ENCODE measurements at regions not wholly inside any gene's neighbourhood (a gene's known extent, or its start where the extent isn't known, plus 50 kb on each side); places are given as distances from the start of the nearest gene placed in this dataset.

DNA sequence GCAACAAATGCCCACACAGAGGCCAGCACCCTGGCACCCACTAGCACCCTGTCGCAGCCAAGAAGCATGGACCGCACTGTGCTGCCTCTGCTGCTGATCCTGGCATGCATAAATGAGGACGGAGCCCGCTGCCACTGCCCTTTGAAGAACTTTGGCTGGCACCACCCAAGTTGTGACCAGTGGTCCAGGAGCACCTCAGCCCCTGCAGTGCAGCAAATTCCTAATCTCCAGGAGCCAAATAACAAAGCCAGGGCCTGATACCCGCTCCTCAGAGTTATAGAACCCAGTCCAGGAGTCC, 807.2 kb downstream of the GLUD2 start:
- no peak for DNase-seq (ENCODE audit: insufficient read length, low spot score, missing footprints)
- no peaks in the 10 kb centered on the region for H3K36me3 ChIP-seq (ENCODE audit: insufficient read depth, low read length)
- no peak overlapping the region for H3K4me2 ChIP-seq (ENCODE audit: insufficient read depth, low read length)
- H3K27me3 ChIP-seq (ENCODE audit: insufficient read depth, low read length): no peaks in the 10 kb centered on the region
- TF ChIP-seq, protein P1, sequence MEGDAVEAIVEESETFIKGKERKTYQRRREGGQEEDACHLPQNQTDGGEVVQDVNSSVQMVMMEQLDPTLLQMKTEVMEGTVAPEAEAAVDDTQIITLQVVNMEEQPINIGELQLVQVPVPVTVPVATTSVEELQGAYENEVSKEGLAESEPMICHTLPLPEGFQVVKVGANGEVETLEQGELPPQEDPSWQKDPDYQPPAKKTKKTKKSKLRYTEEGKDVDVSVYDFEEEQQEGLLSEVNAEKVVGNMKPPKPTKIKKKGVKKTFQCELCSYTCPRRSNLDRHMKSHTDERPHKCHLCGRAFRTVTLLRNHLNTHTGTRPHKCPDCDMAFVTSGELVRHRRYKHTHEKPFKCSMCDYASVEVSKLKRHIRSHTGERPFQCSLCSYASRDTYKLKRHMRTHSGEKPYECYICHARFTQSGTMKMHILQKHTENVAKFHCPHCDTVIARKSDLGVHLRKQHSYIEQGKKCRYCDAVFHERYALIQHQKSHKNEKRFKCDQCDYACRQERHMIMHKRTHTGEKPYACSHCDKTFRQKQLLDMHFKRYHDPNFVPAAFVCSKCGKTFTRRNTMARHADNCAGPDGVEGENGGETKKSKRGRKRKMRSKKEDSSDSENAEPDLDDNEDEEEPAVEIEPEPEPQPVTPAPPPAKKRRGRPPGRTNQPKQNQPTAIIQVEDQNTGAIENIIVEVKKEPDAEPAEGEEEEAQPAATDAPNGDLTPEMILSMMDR (IDR thresholded peaks at IDR 0.05; ENCODE audit: extremely low read depth, low read depth, low read length): no peak
- H3K79me2 ChIP-seq (ENCODE audit: insufficient read depth, low read length): no peaks in the 10 kb centered on the region
- H3K4me3 ChIP-seq (ENCODE audit: insufficient read depth, low read length): no peak overlapping the region
- no peaks in the 10 kb centered on the region for H3K9me3 ChIP-seq (ENCODE audit: low read depth, low read length)
- no peak overlapping the region for H3K27ac ChIP-seq (ENCODE audit: low read depth, low read length)
- no peaks in the 10 kb centered on the region for H3K4me1 ChIP-seq (ENCODE audit: insufficient read depth, low read length)
- no peak overlapping the region for H2AFZ ChIP-seq (ENCODE audit: low read length)
- no peaks in the 10 kb centered on the region for H4K20me1 ChIP-seq (ENCODE audit: insufficient read depth, low read length)

DNA sequence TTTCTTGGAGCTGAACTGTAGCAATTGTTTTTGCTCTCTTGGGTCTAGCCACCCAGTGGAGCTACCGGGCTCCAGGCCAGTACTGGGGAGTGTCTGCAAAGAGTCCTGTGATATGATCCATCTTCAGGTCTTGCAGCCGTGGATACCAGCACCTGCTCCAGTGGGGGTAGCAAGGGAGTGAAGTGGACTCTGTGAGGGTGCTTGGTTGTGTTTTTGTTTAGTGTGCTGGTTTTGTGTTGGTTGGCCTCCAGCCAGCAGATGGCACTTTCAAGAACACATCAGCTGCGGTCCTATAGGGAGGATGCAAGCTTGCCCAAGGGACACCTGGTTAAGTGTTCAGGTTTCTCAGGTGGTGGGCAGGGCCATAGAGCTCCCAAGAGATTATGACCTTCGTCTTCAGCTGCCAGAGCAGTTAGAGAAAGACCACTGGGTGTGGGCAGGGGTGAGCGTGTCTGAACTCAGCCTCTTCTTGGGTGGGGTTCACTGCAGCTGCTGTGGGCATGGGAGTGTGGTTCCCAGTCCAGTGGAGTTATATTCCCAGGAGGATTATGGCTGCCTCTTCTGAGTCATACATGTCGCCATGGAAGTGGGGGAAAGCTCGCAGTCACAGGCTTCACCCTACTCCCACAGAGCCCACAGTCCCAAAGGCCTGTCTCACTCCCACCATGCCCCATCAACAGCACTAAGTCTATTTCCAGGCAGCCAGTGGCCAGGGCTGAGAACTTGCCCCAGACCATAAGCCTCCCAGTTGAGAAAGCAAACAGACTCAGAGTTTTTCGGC, 811.6 kb downstream of the GLUD2 start:
- Histone ChIP-seq H3K9me3 (ENCODE audit: low read depth, low read length) (no peaks in the 10 kb centered on the region), H3K4me1 (ENCODE audit: insufficient read depth, low read length) (no peaks in the 10 kb centered on the region), H3K27me3 (ENCODE audit: insufficient read depth, low read length) (no peaks in the 10 kb centered on the region), H3K4me3 (ENCODE audit: insufficient read depth, low read length) (no peak overlapping the region), H3K4me2 (ENCODE audit: insufficient read depth, low read length) (no peak overlapping the region), H4K20me1 (ENCODE audit: insufficient read depth, low read length) (no peaks in the 10 kb centered on the region), H3K36me3 (ENCODE audit: insufficient read depth, low read length) (no peaks in the 10 kb centered on the region), H3K27ac (ENCODE audit: low read depth, low read length) (no peak overlapping the region), H3K79me2 (ENCODE audit: insufficient read depth, low read length) (no peaks in the 10 kb centered on the region), H2AFZ (ENCODE audit: low read length) (no peak overlapping the region)
- TF ChIP-seq, protein P1 (IDR thresholded peaks at IDR 0.05; ENCODE audit: extremely low read depth, low read depth, low read length): no peak
- DNase-seq (ENCODE audit: insufficient read length, low spot score, missing footprints): no peak

DNA sequence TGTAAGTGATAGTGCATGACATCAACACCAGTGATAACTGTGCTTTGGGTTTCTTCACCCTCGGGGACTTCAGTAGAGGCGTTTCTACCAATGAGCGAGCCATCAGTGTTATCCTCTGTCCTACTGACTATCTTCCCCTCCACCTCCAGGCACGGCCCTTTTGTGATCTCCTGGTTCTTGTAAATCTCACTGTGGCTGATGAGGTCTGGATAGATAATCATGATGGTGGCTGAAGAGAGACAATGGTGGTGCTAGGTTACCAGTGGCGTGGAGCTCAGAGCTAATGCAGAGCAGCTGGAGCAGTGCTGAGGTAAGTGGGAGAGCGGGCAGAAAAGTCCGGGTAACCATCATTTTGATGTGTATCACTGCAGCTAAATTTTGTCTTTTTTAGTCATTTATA, 816.6 kb downstream of the GLUD2 start:
- no peak for DNase-seq (ENCODE audit: insufficient read length, low spot score, missing footprints)
- no peak overlapping the region for H2AFZ ChIP-seq (ENCODE audit: low read length)
- no peaks in the 10 kb centered on the region for H3K9me3 ChIP-seq (ENCODE audit: low read depth, low read length)
- H3K27me3 ChIP-seq (ENCODE audit: insufficient read depth, low read length): no peaks in the 10 kb centered on the region
- H3K4me1 ChIP-seq (ENCODE audit: insufficient read depth, low read length): no peaks in the 10 kb centered on the region
- H3K4me2 ChIP-seq (ENCODE audit: insufficient read depth, low read length): no peak overlapping the region
- H3K4me3 ChIP-seq (ENCODE audit: insufficient read depth, low read length): no peak overlapping the region
- TF ChIP-seq, protein P1 (IDR thresholded peaks at IDR 0.05; ENCODE audit: extremely low read depth, low read depth, low read length): no peak
- H3K36me3 ChIP-seq (ENCODE audit: insufficient read depth, low read length): no peaks in the 10 kb centered on the region
- no peaks in the 10 kb centered on the region for H4K20me1 ChIP-seq (ENCODE audit: insufficient read depth, low read length)
- H3K79me2 ChIP-seq (ENCODE audit: insufficient read depth, low read length): no peaks in the 10 kb centered on the region
- H3K27ac ChIP-seq (ENCODE audit: low read depth, low read length): no peak overlapping the region

DNA sequence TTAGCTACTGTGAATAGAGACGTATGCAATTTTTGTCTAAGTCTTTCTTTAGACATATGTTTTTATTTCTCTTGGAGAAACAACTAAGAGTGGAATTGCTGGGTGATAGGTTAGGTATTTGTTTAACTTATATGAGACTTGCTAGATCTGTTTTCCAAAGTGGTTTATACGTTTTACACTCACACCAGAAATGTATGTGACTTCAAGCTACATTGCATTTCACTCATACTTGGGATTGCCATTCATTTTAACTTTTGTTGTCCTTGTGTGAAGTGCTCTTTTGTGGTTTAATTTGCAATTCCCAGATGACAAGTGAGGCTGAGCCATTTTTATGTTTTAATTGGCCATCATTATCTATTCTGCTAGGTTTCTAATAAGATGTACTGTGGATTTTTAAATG, 817.2 kb downstream of the GLUD2 start:
- Histone ChIP-seq H3K36me3 (ENCODE audit: insufficient read depth, low read length) (no peaks in the 10 kb centered on the region), H3K27ac (ENCODE audit: low read depth, low read length) (no peak overlapping the region), H3K27me3 (ENCODE audit: insufficient read depth, low read length) (no peaks in the 10 kb centered on the region), H4K20me1 (ENCODE audit: insufficient read depth, low read length) (no peaks in the 10 kb centered on the region), H3K9me3 (ENCODE audit: low read depth, low read length) (no peaks in the 10 kb centered on the region), H3K79me2 (ENCODE audit: insufficient read depth, low read length) (no peaks in the 10 kb centered on the region), H3K4me2 (ENCODE audit: insufficient read depth, low read length) (no peak overlapping the region), H3K4me1 (ENCODE audit: insufficient read depth, low read length) (no peaks in the 10 kb centered on the region), H3K4me3 (ENCODE audit: insufficient read depth, low read length) (no peak overlapping the region), H2AFZ (ENCODE audit: low read length) (no peak overlapping the region)
- TF ChIP-seq, protein P1 (IDR thresholded peaks at IDR 0.05; ENCODE audit: extremely low read depth, low read depth, low read length): no peak
- no peak for DNase-seq (ENCODE audit: insufficient read length, low spot score, missing footprints)

All from osteoblast (primary cell).